ENCODE measurements at regions not wholly inside any gene's neighbourhood (a gene's known extent, or its start where the extent isn't known, plus 50 kb on each side); places are given as distances from the start of the nearest gene placed in this dataset.
"Not testable (repeated sequence)": the region's sequence is repeated elsewhere in the genome, so short reads cannot be mapped to it uniquely, and the experiment has no call there.

- H3K4me2 ChIP-seq (ENCODE audit: low read depth, low read length, poor library complexity, severe bottlenecking) = no peak overlapping the region
- no peaks in the 10 kb centered on the region for H3F3A ChIP-seq (ENCODE audit: low read depth)
- no peak for TF ChIP-seq EZH2phosphoT487 (IDR thresholded peaks at IDR 0.05; ENCODE audit: borderline replicate concordance)
- TF ChIP-seq, protein P1, sequence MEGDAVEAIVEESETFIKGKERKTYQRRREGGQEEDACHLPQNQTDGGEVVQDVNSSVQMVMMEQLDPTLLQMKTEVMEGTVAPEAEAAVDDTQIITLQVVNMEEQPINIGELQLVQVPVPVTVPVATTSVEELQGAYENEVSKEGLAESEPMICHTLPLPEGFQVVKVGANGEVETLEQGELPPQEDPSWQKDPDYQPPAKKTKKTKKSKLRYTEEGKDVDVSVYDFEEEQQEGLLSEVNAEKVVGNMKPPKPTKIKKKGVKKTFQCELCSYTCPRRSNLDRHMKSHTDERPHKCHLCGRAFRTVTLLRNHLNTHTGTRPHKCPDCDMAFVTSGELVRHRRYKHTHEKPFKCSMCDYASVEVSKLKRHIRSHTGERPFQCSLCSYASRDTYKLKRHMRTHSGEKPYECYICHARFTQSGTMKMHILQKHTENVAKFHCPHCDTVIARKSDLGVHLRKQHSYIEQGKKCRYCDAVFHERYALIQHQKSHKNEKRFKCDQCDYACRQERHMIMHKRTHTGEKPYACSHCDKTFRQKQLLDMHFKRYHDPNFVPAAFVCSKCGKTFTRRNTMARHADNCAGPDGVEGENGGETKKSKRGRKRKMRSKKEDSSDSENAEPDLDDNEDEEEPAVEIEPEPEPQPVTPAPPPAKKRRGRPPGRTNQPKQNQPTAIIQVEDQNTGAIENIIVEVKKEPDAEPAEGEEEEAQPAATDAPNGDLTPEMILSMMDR (conservative IDR thresholded peaks at IDR 0.05; ENCODE audit: low read length) = no peak
- H3K9ac ChIP-seq (ENCODE audit: low read depth, low read length, poor library complexity, severe bottlenecking) = no peak overlapping the region
- no peaks in the 10 kb centered on the region for H3K27me3 ChIP-seq (ENCODE audit: insufficient read depth, low read length, poor library complexity, severe bottlenecking)
- no peak overlapping the region for H2AFZ ChIP-seq (ENCODE audit: low read length)
- no peaks in the 10 kb centered on the region for H4K20me1 ChIP-seq (ENCODE audit: insufficient read depth, low read length, poor library complexity, severe bottlenecking)
- no peaks in the 10 kb centered on the region for H3K9me3 ChIP-seq (ENCODE audit: insufficient read depth, low read depth, low read length)
- H3K79me2 ChIP-seq (ENCODE audit: insufficient read depth, low read length) = no peaks in the 10 kb centered on the region
- no peak overlapping the region for H3K4me3 ChIP-seq (ENCODE audit: low read length, poor library complexity, severe bottlenecking)
- no peaks in the 10 kb centered on the region for H3K36me3 ChIP-seq (ENCODE audit: insufficient read depth, low read length)
- H3K9me2 ChIP-seq (replicated peaks; ENCODE audit: low read depth, low read length) = no peaks in the 10 kb centered on the region
- H3K4me1 ChIP-seq (ENCODE audit: insufficient read depth, low read length, poor library complexity, severe bottlenecking) = no peaks in the 10 kb centered on the region
Measured at GRCh38 chr2:83802604-83803003, 656.5 kb downstream of the SUCLG1 start.

DNA sequence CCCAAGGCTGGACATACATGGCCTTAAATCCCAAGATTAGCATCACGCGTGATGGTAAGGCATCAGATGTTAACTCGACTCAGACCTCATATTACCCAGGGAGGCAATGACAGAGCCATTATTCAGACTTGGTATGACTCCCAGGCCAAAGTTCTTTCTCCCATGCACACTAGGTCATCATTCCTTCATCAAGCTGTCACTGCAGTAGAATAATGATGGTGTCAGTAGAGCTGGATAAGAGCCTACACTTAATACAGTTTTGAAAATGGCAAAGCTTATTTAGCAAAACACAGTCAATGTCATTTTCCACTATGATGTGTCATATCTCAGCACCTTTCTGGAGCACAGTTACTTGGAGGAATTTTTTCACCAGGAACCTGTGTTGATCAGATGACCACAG, 663.3 kb downstream of the SUCLG1 start:
- no peaks in the 10 kb centered on the region for H3F3A ChIP-seq (ENCODE audit: low read depth)
- no peak overlapping the region for H3K4me3 ChIP-seq (ENCODE audit: low read length, poor library complexity, severe bottlenecking)
- H3K4me1 ChIP-seq (ENCODE audit: insufficient read depth, low read length, poor library complexity, severe bottlenecking) = no peaks in the 10 kb centered on the region
- TF ChIP-seq, protein P1 (conservative IDR thresholded peaks at IDR 0.05; ENCODE audit: low read length) = no peak
- TF ChIP-seq EZH2phosphoT487 (IDR thresholded peaks at IDR 0.05; ENCODE audit: borderline replicate concordance) = no peak
- H2AFZ ChIP-seq (ENCODE audit: low read length) = no peak overlapping the region
- no peak overlapping the region for H3K9ac ChIP-seq (ENCODE audit: low read depth, low read length, poor library complexity, severe bottlenecking)
- no peaks in the 10 kb centered on the region for H4K20me1 ChIP-seq (ENCODE audit: insufficient read depth, low read length, poor library complexity, severe bottlenecking)
- H3K9me2 ChIP-seq (replicated peaks; ENCODE audit: low read depth, low read length) = 0 out of 2 replicates have a peak, but pooled peaks cover 5% of the 10 kb centered on the region
- no peaks in the 10 kb centered on the region for H3K27me3 ChIP-seq (ENCODE audit: insufficient read depth, low read length, poor library complexity, severe bottlenecking)
- H3K9me3 ChIP-seq (ENCODE audit: insufficient read depth, low read depth, low read length) = no peaks in the 10 kb centered on the region
- no peaks in the 10 kb centered on the region for H3K79me2 ChIP-seq (ENCODE audit: insufficient read depth, low read length)
- no peak overlapping the region for H3K4me2 ChIP-seq (ENCODE audit: low read depth, low read length, poor library complexity, severe bottlenecking)
- no peaks in the 10 kb centered on the region for H3K36me3 ChIP-seq (ENCODE audit: insufficient read depth, low read length)

DNA sequence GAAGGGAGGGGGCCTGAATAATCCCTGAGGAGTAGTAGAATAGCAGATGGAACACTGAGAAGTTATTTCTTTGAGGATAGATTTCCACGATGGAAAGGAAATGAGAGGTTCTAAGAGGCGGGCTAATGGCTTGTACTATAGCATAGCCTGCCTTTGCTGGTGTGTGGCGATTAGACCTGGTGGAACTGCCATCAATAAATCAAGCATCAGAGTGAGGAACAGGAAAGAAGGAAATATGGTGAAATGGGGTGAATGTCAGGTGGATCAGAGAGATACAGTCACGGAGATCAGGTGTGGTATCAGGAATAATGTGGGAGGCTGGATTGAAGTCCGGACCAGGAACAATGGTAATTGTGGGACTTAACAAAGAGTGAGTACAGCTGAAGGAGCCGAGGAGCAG, 668.6 kb downstream of the SUCLG1 start:
- H3K36me3 ChIP-seq (ENCODE audit: insufficient read depth, low read length); H3K9me2 ChIP-seq (replicated peaks; ENCODE audit: low read depth, low read length); H4K20me1 ChIP-seq (ENCODE audit: insufficient read depth, low read length, poor library complexity, severe bottlenecking); H2AFZ ChIP-seq (ENCODE audit: low read length); H3K27me3 ChIP-seq (ENCODE audit: insufficient read depth, low read length, poor library complexity, severe bottlenecking); H3K4me3 ChIP-seq (ENCODE audit: low read length, poor library complexity, severe bottlenecking); H3K9ac ChIP-seq (ENCODE audit: low read depth, low read length, poor library complexity, severe bottlenecking); H3K79me2 ChIP-seq (ENCODE audit: insufficient read depth, low read length); H3K4me1 ChIP-seq (ENCODE audit: insufficient read depth, low read length, poor library complexity, severe bottlenecking); H3K4me2 ChIP-seq (ENCODE audit: low read depth, low read length, poor library complexity, severe bottlenecking); H3K9me3 ChIP-seq (ENCODE audit: insufficient read depth, low read depth, low read length); H3F3A ChIP-seq (ENCODE audit: low read depth): not testable (repeated sequence)

- H3K4me3 ChIP-seq (ENCODE audit: low read length, poor library complexity, severe bottlenecking); H3K79me2 ChIP-seq (ENCODE audit: insufficient read depth, low read length); H3K4me2 ChIP-seq (ENCODE audit: low read depth, low read length, poor library complexity, severe bottlenecking); H3K9me3 ChIP-seq (ENCODE audit: insufficient read depth, low read depth, low read length); H3F3A ChIP-seq (ENCODE audit: low read depth); H3K9ac ChIP-seq (ENCODE audit: low read depth, low read length, poor library complexity, severe bottlenecking); H3K27me3 ChIP-seq (ENCODE audit: insufficient read depth, low read length, poor library complexity, severe bottlenecking); H4K20me1 ChIP-seq (ENCODE audit: insufficient read depth, low read length, poor library complexity, severe bottlenecking); H3K4me1 ChIP-seq (ENCODE audit: insufficient read depth, low read length, poor library complexity, severe bottlenecking); H2AFZ ChIP-seq (ENCODE audit: low read length); H3K36me3 ChIP-seq (ENCODE audit: insufficient read depth, low read length); H3K9me2 ChIP-seq (replicated peaks; ENCODE audit: low read depth, low read length): not testable (repeated sequence)
Measured at GRCh38 chr2:83789674-83790073, 669.4 kb downstream of the SUCLG1 start.

GRCh38 chr2:83788938-83789566, 670.0 kb downstream of the SUCLG1 start:
- not testable (repeated sequence) for H3K9me3 ChIP-seq (ENCODE audit: insufficient read depth, low read depth, low read length); H3K4me1 ChIP-seq (ENCODE audit: insufficient read depth, low read length, poor library complexity, severe bottlenecking); H3K36me3 ChIP-seq (ENCODE audit: insufficient read depth, low read length); H2AFZ ChIP-seq (ENCODE audit: low read length); H4K20me1 ChIP-seq (ENCODE audit: insufficient read depth, low read length, poor library complexity, severe bottlenecking); H3K4me2 ChIP-seq (ENCODE audit: low read depth, low read length, poor library complexity, severe bottlenecking); H3K79me2 ChIP-seq (ENCODE audit: insufficient read depth, low read length); H3K4me3 ChIP-seq (ENCODE audit: low read length, poor library complexity, severe bottlenecking); H3F3A ChIP-seq (ENCODE audit: low read depth); H3K9ac ChIP-seq (ENCODE audit: low read depth, low read length, poor library complexity, severe bottlenecking); H3K27me3 ChIP-seq (ENCODE audit: insufficient read depth, low read length, poor library complexity, severe bottlenecking); H3K9me2 ChIP-seq (replicated peaks; ENCODE audit: low read depth, low read length)

Data from Loucy (cell line).